SK-MEL-5 (cell line): ENCODE measurements at regions not wholly inside any gene's neighbourhood (a gene's known extent, or its start where the extent isn't known, plus 50 kb on each side); places are given as distances from the start of the nearest gene placed in this dataset.

Experiments
- DNase-seq: peaks from one replicate; pipeline ENCODE4 v3.0.0-alpha.2; 2016; ENCODE audit warnings: low read depth, low spot score
- in situ Hi-C: cut with HindIII; loops from 2 replicates; pipeline ENCODE4 v1.10.0; 2016; ENCODE audit warnings: low sequenced_read_pairs, high pct_unique_total_duplicates, low pct_unique_long_range_greater_than_20kb

DNA sequence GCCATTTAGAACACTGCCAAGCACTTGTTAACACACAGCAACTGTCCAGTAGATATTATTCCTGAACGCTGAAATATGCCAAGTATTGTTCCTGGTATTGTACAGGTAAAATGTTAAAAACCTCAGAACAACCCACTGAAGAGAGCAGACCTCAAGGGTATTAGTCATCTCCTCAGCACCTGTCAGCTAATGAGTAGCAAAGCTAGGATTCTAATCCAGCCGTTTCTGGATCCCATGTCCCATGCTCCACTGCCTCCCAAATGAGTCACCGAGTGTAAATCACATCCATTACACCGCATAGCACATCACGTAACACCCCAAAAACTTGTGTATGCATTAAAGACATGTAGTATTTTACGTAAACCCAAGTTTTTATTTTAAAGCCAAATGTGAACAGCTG, 705.4 kb upstream of the TENM4 start:
- in situ Hi-C loops: no loop called here
- no peak for DNase-seq

DNA sequence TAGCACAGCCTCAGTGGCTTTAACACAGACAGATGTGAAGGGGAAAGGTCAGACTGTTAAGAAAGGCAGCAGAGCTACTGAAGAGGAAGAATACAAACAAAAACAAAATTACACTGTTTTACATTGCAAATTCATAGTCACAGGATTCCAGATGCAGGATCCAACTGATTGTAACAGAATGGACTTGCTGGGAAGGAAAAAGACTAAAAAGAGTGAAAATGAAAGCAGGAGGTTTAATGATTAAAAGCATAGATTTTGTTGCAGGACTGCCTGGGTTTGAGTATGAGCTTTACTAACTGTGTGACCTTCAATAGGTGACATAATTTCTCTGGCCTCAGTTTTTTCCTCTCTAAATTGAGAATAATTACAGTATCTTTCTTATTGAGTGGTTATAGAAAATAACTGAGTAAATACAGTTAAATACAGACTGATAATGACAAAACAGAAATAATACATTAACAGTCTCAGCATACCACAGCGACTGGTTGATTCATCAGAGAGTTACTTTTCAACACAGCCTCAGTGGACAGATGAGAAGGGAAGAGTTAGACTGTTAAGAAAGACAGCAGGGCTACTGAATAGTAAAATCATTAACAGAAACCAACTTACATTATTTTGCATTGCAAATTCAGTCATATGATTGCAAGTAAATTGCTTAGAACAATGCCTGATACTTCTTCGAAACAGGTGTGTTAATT, 704.2 kb upstream of the TENM4 start:
- no peak for DNase-seq
- in situ Hi-C loops: no loop called here

DNA sequence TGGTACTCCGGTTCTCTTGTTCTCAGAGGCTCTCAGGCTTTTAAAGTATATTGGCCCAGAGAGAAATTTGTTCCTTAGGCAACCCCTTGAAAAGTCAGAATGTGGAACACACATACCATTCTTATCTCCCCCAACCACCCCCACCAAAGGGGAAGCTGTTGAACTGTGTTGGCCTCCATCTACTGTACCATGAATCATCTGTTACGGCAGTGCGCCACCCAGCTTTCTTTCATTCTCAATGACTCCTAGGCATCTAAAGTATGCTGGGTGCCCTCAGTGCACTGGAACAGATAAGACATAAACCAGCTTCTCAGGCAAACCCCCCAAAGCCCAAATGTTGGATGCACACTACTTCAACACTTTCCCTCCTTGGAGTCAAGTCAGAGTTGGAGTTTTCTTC, 696.2 kb upstream of the TENM4 start:
- DNase-seq: no peak
- in situ Hi-C loops: no loop called here

DNA sequence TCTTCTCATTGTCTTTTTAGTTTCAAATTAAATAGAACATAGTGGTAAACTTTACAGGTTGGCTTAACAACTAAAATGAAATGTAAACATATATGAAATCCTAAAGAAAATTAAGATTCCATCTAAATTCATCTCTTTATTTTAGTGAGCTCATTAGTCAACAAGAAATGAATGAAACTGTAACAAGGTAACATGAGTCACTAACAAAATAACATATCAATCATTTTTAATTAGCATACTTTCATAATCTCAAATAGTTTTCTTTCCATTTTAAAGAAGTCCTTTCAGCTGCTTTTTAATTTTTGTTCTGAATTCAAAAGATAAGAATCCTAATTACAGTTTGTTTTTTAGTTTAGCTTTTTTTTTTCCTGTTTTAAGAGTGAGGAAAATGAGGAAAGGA, 688.6 kb upstream of the TENM4 start:
- in situ Hi-C loops: no loop called here

GRCh38 chr11:80122211-80122610, 681.4 kb upstream of the TENM4 start:
- in situ Hi-C loops: no loop called here
- DNase-seq: no peak

More for the DNA sequence above, 688.6 kb upstream of the TENM4 start:
- DNase-seq: no peak

GRCh38 chr11:80118073-80118472, 677.2 kb upstream of the TENM4 start:
- in situ Hi-C loops: no loop called here

GRCh38 chr11:80116796-80117195, 676.0 kb upstream of the TENM4 start:
- in situ Hi-C loops: no loop called here
- no peak for DNase-seq

More at GRCh38 chr11:80118073-80118472, 677.2 kb upstream of the TENM4 start:
- DNase-seq: no peak

- in situ Hi-C loops: no loop called here
- DNase-seq: no peak
These were observed 668.8 kb upstream of the TENM4 start for GRCh38 chr11:80109652-80110051.

DNA sequence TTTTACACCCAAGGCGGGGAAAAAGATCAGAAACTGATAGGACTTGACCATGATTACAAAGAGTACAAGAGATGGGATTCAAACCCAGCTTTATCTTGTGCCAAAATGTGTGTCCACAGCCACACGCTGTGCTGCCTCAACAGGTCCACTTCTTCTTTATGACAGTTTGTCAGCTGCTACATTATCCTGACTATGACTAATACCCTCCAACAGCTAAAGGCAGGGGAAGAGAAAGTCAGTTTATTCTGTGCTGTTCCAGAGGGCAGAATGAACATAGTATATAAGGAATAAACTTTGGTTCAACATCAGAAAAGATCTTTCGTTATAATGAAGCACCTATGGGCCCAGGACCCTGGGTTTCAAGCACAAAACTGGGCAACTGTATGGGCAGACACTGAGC, 668.2 kb upstream of the TENM4 start:
- no peak for DNase-seq
- in situ Hi-C loops: no loop called here

GRCh38 chr11:80107415-80107814, 666.6 kb upstream of the TENM4 start:
- in situ Hi-C loops: no loop called here
- DNase-seq: no peak

GRCh38 chr11:80104191-80104590, 663.4 kb upstream of the TENM4 start:
- in situ Hi-C loops: no loop called here
- no peak for DNase-seq

DNA sequence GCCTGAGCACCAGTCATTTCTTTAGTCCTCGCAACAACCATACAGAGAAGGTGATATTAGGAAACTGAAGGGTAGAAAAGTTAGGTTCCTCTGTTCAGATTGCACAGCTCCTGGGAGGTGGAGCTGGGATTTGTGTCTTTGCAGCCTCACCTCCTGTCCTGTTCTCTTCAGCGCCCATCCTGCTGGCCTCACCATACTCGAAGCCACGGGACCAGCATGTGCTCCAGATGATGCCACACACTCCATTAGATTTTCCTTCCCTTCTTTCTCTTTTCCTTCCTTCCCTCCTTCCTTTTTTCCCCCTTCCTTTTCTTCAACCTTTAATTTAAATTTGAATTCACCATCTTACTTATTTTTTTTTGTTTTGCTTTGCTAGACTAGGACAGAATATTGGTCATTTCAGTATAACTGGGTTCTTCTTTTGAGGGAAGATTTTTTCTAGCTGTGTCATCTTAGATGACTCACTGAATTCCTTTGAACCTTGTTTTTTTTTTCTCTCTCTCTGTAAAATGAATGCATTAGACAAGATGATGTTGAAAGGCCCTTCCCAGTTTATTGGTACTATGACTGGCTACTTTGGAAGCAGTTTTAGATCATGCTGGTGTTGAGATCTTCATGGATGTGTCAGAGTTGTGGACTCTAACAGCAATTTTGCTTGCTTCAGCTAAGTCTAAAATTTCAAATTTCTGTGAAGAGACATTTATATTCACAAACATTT, 662.5 kb upstream of the TENM4 start:
- no peak for DNase-seq
- in situ Hi-C loops: no loop called here

DNA sequence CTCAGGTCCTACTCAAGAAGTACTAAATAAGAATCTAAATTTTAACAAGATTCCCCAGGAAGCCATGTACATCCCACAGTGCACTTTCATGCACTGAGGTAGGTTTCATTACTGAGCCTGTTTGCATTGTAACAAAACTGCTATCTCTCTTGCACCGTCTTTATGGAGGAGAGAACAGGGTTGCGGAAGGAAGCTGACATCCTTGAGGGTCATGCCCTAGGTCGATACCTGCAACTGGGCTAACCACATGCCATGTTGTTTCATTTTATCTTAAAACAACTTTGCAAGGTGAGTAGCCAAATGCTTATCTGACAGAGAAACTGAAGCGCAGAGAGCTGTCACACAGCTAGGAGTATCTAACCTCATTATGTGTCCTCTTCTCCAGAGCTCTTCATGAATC, 656.3 kb upstream of the TENM4 start:
- no peak for DNase-seq
- in situ Hi-C loops: no loop called here

DNA sequence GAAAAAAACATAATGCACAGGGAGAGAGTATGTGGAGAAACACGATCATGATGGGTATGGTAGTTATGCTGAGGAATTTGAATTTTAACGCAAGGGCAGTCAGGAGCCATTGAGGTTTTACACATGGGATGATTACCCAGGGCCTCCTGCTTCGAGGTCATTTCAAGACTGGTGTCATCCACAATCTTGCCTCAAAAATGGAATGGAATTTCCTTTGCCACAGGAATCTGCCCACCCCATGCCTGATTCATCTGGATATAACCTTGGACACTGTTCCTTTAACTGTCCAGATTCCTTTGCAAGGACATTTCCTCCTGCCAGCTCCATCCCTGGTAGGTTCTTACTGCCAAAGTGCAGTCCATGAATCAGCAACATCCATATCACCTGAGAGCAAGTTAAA, 655.9 kb upstream of the TENM4 start:
- in situ Hi-C loops: no loop called here
- DNase-seq: no peak

GRCh38 chr11:80086496-80087055, 645.7 kb upstream of the TENM4 start:
- in situ Hi-C loops: no loop called here
- no peak for DNase-seq

DNA sequence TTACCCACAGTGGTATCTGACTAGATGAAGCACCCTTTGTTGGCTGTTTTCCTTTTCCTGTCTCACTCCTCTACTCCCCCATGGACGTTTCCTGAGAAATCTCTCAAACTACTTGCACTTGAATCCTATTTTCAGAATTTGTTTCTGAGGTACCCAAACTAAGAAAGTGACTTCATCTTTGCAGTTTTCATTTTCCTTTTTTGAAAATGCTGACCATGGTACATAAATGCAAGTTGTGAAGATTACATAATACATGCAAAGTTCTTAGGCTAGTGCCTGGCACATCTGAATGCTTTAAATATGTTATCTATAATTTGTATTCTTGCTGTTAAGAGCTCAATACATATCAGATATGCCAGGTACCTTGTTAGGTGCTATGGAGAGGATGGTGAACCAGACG, 644.7 kb upstream of the TENM4 start:
- in situ Hi-C loops: no loop called here

GRCh38 chr11:80084608-80085007, 643.8 kb upstream of the TENM4 start:
- in situ Hi-C loops: no loop called here
- no peak for DNase-seq

More for the DNA sequence above, 644.7 kb upstream of the TENM4 start:
- no peak for DNase-seq

DNA sequence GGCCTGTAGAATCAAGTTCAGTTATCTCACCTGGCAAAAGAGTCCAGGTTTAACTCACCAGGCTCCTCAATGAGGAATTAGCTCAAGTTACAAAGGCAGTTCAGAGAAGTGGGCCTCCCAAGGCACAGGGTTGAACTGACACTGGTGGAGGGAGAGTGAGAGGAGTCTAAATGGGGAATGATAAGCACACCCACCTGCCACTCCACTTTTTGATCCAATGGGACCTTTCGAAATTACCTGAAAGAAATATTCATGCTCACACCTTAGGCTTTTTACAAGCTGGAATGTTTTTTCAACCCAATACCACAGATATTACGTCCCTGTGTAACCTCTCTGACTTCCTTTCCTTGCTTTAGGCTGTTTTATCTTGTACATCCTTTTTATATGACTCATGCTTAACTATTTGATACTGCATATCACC, 642.7 kb upstream of the TENM4 start:
- no peak for DNase-seq
- in situ Hi-C loops: no loop called here

GRCh38 chr11:80082406-80082805, 641.6 kb upstream of the TENM4 start:
- in situ Hi-C loops: no loop called here
- DNase-seq: no peak
